Activated T-cell treated with anti-CD3 and anti-CD28 coated beads, Interleukin-2, amount 50 U/mL, for 24 hours (primary cell): ENCODE measurements at regions not wholly inside any gene's neighbourhood (a gene's known extent, or its start where the extent isn't known, plus 50 kb on each side); places are given as distances from the start of the nearest gene placed in this dataset.

ENCODE experiments used
- DNase-seq: peaks from one replicate; pipeline ENCODE4 v3.0.0-alpha.2; 2020
- H3K27ac Mint-ChIP-seq: 2 replicates; pipeline ENCODE4 v1.8.0; 2020; ENCODE audit warnings: mild to moderate bottlenecking, mixed read lengths
- H3K27me3 Mint-ChIP-seq: 2 replicates; pipeline ENCODE4 v1.8.0; 2020; ENCODE audit warnings: mixed read lengths
- H3K36me3 Mint-ChIP-seq: 2 replicates; pipeline ENCODE4 v1.8.0; 2020; ENCODE audit warnings: low read depth, mixed read lengths
- H3K4me1 Mint-ChIP-seq: 2 replicates; pipeline ENCODE4 v1.8.0; 2020; ENCODE audit warnings: low read depth, mixed read lengths
- H3K4me3 Mint-ChIP-seq: 2 replicates; pipeline ENCODE4 v1.8.0; 2020; ENCODE audit warnings: mild to moderate bottlenecking, moderate library complexity, mixed read lengths
- H3K9me3 Mint-ChIP-seq: 2 replicates; pipeline ENCODE4 v1.8.0; 2020; ENCODE audit warnings: mixed read lengths

DNA sequence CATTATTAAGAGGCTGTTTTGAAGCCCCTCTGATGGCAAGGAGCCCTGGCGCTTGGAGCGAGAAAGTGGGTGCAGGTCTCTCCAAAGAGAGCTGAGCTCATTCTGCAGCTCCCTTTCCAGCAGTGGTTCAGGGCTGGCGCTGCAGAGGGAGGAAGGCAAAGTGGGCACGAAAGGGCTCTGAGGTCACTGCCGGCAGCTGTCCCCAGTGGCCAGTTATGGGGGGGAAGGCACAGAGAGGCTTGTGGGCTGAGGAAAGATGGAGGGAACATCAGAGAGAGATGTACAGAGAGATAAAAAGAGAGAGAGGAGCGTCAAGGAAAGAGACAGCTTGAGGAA is 75.2 kb upstream of the TBX5 start:
- H3K4me1 Mint-ChIP-seq = peaks cover 10% of the 10 kb centered on the region
- H3K27ac Mint-ChIP-seq = no peak overlapping the region
- no peak overlapping the region for H3K4me3 Mint-ChIP-seq
- peaks cover 71% of the 10 kb centered on the region for H3K27me3 Mint-ChIP-seq
- no peak for DNase-seq
- no peaks in the 10 kb centered on the region for H3K36me3 Mint-ChIP-seq
- H3K9me3 Mint-ChIP-seq = peaks cover 2% of the 10 kb centered on the region

DNA sequence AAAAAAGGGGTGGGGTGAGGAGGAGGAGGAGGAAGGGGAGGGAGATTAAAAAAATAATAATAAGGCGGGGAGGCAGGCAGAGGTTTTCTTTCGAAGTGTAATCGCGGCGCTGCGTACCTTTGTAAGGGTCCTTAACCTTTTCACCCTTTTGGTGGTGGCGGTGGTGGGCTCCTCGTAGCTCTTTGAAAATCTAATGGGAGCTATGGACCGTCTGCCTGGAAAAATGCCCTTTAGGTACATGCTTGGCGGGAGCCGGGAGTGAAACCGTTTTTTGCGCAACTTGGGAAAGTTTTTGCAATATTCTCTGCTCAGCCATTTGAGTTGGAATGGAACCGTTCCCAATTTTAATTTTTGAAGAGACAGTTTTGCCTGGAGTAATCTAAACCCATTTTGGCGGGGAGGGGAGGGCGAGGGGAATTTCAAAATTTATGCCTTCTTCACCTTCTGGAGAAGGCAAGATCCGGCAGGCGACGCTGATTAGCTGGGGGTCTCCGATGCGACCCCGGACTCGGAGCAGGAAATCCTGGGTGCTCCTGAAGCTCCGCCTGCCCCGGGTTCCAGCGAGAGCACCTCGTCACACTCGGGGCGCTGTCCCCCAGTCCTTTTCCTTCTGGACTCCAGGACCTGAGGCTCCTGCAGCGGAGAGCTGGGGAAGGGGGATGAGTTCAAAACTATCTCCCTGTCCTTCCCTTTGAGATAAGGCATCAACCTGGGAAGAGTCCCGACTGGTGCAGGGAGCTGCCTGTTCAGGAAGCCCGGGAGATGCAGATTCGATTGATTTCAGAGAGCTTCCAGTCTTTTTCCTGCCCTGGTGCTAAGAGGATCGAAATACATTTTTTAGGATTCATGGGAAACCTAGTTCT is 74.6 kb upstream of the TBX5 start:
- peaks cover 74% of the 10 kb centered on the region for H3K27me3 Mint-ChIP-seq
- no peaks in the 10 kb centered on the region for H3K9me3 Mint-ChIP-seq
- peak overlapping the region; percentile 48 for H3K4me3 Mint-ChIP-seq
- no peaks in the 10 kb centered on the region for H3K36me3 Mint-ChIP-seq
- H3K4me1 Mint-ChIP-seq = peaks cover 10% of the 10 kb centered on the region
- no peak for DNase-seq
- no peak overlapping the region for H3K27ac Mint-ChIP-seq

DNA sequence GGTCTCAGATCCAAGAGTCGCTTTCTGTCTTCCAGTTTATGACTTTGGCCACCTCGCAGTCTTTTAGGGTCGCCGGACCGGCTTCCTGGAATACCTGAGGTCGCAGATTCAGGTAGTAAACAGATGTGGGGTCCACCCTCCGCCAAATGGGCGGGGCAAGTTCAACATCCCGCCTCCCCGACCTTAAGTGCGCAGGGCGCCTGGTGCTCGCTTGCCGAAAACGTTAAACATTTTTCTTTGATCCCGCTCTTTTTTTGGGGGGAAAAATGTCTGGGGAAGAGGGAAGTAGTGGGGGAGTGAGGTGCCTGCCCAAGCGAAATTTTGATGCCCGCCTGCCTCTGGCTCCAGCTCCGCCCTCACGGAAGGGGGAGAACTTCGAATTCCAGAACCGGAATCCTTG is 73.9 kb upstream of the TBX5 start:
- Mint-ChIP-seq H3K4me3 (peak overlapping the region; percentile 48), H3K27me3 (peaks cover 78% of the 10 kb centered on the region)

DNA sequence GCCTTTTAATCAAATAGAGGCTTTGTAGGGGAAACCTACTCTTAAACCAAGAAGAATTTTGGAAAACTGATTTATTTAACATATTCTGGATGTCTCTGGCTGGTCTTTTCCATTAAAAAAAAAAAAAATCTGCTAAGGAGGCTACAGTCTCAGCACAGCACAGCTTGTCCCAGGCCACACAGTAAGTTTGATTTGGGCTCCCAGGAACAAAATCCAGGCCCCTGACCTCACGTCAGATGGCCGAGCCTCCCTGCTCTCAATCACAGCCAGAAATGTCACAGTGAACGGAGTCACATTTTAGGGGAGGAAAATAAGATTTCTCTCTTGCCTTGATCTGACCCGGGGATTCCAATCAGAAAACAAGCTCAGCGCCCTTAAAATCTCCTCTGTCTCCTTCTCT is 72.9 kb upstream of the TBX5 start:
- Mint-ChIP-seq H3K36me3 (no peaks in the 10 kb centered on the region), H3K4me1 (peaks cover 10% of the 10 kb centered on the region), H3K9me3 (no peaks in the 10 kb centered on the region), H3K4me3 (no peak overlapping the region), H3K27ac (no peak overlapping the region), H3K27me3 (peaks cover 78% of the 10 kb centered on the region)
- no peak for DNase-seq

More for the DNA sequence above, 73.9 kb upstream of the TBX5 start:
- Mint-ChIP-seq H3K36me3 (no peaks in the 10 kb centered on the region), H3K27ac (no peak overlapping the region), H3K9me3 (no peaks in the 10 kb centered on the region), H3K4me1 (peaks cover 10% of the 10 kb centered on the region)
- DNase-seq = no peak

DNA sequence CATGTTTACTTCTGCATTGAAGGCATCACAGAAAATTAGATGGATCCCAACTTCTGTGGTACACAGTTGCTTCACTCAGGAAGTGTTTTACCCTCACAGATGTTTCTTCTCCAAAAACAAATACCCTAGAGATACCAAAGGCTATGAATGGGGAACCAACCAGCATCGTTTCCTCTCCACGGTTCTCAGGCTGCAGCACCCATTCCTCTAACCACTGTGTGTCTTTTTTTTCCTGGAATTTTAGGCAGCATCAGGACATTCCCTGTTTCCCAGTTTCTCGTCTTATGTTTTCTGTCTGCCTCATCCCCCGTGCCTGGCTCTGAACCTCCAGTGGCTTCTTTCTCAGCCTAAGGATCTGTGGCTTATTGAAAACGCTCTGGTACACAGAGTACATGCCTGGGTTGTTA is 72.0 kb upstream of the TBX5 start:
- no peak overlapping the region for H3K4me3 Mint-ChIP-seq
- peaks cover 71% of the 10 kb centered on the region for H3K27me3 Mint-ChIP-seq
- no peak for DNase-seq
- H3K4me1 Mint-ChIP-seq = peaks cover 10% of the 10 kb centered on the region
- no peaks in the 10 kb centered on the region for H3K9me3 Mint-ChIP-seq
- no peaks in the 10 kb centered on the region for H3K36me3 Mint-ChIP-seq
- no peak overlapping the region for H3K27ac Mint-ChIP-seq

DNA sequence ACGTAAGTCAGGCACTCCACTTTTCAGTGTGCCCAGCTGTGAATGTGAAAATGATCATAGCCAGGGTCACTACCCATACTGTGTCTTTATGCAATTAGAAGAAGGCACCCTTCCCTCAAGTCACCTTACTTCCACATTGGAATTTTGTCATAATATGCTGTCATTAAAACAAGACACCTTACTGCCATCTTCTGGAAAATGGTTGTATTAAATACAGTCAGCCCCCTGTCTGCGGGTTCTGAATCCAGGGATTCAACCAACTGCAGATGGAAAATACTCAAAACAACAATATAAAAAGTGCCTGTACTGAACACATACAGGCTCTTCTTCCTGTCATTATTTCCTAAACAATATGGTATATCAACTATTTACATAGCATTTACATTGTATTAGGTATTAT is 70.2 kb upstream of the TBX5 start:
- Mint-ChIP-seq H3K36me3 (no peaks in the 10 kb centered on the region), H3K9me3 (no peaks in the 10 kb centered on the region), H3K27ac (no peak overlapping the region), H3K27me3 (peaks cover 53% of the 10 kb centered on the region), H3K4me1 (peaks cover 10% of the 10 kb centered on the region), H3K4me3 (no peak overlapping the region)
- DNase-seq = no peak

DNA sequence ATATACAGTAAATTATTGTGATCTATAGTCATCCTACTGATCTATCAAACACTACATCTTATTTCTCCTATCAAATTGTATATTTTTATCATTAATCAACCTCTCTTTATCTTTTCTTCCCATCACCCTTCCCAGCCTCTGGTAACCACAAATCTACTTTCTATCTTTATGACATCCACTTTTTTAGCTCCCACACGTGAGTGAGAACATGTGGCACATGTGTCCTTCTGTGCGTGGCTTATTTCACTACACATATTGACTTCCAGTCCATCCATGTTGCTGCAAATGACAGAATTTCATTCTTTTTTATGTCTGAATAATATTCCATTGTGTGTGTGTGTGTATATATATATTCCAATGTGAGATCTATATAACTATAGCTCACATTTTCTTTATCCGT is 67.8 kb upstream of the TBX5 start:
- no peak for DNase-seq
- Mint-ChIP-seq H3K4me1 (no peaks in the 10 kb centered on the region), H3K36me3 (no peaks in the 10 kb centered on the region), H3K27me3 (peaks cover 29% of the 10 kb centered on the region), H3K9me3 (no peaks in the 10 kb centered on the region), H3K27ac (no peak overlapping the region), H3K4me3 (no peak overlapping the region)

DNA sequence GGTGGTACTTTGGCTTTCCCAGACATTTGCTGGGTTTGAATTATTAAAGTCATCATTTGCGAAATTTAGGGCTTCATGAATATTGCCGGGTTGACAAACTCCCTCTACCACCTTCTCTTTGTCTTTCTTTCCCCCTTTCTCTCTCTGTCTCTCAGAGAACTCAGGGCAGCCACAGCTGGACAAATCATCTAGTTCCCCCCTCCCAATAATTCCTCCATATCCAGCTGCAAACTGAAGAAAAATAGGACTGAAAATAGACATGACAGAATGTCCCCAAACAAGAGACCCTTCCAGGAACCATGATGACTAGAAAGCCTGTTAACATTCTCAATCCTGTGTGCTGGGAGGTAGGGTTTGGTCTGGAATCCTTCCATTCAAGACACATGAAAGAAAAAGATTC is 67.1 kb upstream of the TBX5 start:
- DNase-seq = no peak
- no peaks in the 10 kb centered on the region for H3K36me3 Mint-ChIP-seq
- H3K27me3 Mint-ChIP-seq = peaks cover 22% of the 10 kb centered on the region
- H3K4me3 Mint-ChIP-seq = no peak overlapping the region
- H3K27ac Mint-ChIP-seq = no peak overlapping the region
- H3K4me1 Mint-ChIP-seq = no peaks in the 10 kb centered on the region
- H3K9me3 Mint-ChIP-seq = no peaks in the 10 kb centered on the region

DNA sequence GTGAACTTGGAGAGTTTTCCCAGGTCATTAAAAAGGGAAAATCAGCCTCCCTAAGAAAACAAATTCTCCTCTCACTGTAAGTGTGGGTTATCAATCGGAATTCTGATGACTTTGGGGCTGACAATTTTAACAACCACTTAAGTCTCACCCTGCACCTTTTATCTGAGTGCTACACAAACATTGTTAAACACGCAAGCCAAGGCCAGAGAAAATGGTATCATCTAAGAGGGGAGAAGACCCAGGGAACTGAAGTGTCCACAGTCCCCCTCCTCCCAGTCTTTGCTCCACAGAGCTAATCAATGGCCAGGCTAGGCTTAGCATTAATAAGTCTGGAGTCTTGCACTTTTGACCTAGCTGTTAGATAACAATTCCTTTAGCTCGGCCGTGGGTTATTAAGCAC is 51.7 kb upstream of the TBX5 start:
- H3K27me3 Mint-ChIP-seq = peaks cover 26% of the 10 kb centered on the region
- DNase-seq = no peak
- H3K27ac Mint-ChIP-seq = no peak overlapping the region
- no peaks in the 10 kb centered on the region for H3K36me3 Mint-ChIP-seq
- no peaks in the 10 kb centered on the region for H3K9me3 Mint-ChIP-seq
- H3K4me1 Mint-ChIP-seq = no peaks in the 10 kb centered on the region
- H3K4me3 Mint-ChIP-seq = no peak overlapping the region
